ENCODE measurements at regions not wholly inside any gene's neighbourhood (a gene's known extent, or its start where the extent isn't known, plus 50 kb on each side); places are given as distances from the start of the nearest gene placed in this dataset.

DNA sequence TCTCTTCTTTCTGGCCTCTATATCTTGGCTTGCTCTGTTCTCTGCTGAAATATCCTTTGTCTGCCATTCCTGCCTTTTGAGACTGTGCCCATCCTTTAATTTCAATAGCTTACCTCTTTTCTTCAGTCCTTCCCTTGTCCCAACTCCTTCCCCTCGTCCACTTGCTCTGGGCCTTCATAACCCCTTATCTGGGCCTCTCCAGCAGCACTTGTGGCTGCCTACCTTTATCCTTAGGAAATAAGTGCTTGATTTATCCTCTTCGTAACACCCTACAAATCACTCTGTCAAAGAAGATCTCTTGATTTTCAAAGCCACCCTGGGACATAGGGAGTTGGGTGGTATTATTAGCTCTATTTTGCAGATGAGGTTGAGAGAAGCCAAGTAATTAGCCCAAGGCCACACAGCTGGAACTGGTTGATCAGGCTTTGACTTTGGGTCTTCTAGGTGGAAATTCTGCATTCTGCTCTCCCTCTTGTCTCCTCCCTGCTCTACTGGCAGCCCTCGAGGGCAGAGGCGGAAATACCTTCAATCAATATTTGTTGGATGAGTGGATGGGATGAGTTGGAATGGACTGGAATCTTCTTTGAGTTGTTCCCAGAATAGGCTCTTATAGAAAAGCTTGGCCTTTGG is 84.0 kb upstream of the TLE3 start:
- TF ChIP-seq, protein P1, sequence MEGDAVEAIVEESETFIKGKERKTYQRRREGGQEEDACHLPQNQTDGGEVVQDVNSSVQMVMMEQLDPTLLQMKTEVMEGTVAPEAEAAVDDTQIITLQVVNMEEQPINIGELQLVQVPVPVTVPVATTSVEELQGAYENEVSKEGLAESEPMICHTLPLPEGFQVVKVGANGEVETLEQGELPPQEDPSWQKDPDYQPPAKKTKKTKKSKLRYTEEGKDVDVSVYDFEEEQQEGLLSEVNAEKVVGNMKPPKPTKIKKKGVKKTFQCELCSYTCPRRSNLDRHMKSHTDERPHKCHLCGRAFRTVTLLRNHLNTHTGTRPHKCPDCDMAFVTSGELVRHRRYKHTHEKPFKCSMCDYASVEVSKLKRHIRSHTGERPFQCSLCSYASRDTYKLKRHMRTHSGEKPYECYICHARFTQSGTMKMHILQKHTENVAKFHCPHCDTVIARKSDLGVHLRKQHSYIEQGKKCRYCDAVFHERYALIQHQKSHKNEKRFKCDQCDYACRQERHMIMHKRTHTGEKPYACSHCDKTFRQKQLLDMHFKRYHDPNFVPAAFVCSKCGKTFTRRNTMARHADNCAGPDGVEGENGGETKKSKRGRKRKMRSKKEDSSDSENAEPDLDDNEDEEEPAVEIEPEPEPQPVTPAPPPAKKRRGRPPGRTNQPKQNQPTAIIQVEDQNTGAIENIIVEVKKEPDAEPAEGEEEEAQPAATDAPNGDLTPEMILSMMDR (conservative IDR thresholded peaks at IDR 0.05; ENCODE audit: low read depth, low read length) = no peak
- TF ChIP-seq SMC3 (IDR thresholded peaks at IDR 0.05; ENCODE audit: low read depth, low read length) (no peak), POLR2A (IDR thresholded peaks at IDR 0.05; ENCODE audit: low read depth, low read length) (no peak), NFE2L2 (IDR thresholded peaks at IDR 0.05; ENCODE audit: low read depth, low read length) (no peak), RCOR1 (IDR thresholded peaks at IDR 0.05; ENCODE audit: insufficient replicate concordance, low read length) (no peak), MXI1 (IDR thresholded peaks at IDR 0.05; ENCODE audit: borderline replicate concordance, low read depth, low read length) (no peak), CEBPB (IDR thresholded peaks at IDR 0.05; ENCODE audit: low read depth, low read length) (no peak), BHLHE40 (IDR thresholded peaks at IDR 0.05; ENCODE audit: low read depth, low read length) (no peak)
- TF ChIP-seq, protein P2, sequence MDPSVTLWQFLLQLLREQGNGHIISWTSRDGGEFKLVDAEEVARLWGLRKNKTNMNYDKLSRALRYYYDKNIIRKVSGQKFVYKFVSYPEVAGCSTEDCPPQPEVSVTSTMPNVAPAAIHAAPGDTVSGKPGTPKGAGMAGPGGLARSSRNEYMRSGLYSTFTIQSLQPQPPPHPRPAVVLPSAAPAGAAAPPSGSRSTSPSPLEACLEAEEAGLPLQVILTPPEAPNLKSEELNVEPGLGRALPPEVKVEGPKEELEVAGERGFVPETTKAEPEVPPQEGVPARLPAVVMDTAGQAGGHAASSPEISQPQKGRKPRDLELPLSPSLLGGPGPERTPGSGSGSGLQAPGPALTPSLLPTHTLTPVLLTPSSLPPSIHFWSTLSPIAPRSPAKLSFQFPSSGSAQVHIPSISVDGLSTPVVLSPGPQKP (IDR thresholded peaks at IDR 0.05; ENCODE audit: borderline replicate concordance, low read depth, low read length) = no peak
